ENCODE measurements at regions not wholly inside any gene's neighbourhood (a gene's known extent, or its start where the extent isn't known, plus 50 kb on each side); places are given as distances from the start of the nearest gene placed in this dataset.
"Not testable (repeated sequence)": the region's sequence is repeated elsewhere in the genome, so short reads cannot be mapped to it uniquely, and the experiment has no call there.

DNA sequence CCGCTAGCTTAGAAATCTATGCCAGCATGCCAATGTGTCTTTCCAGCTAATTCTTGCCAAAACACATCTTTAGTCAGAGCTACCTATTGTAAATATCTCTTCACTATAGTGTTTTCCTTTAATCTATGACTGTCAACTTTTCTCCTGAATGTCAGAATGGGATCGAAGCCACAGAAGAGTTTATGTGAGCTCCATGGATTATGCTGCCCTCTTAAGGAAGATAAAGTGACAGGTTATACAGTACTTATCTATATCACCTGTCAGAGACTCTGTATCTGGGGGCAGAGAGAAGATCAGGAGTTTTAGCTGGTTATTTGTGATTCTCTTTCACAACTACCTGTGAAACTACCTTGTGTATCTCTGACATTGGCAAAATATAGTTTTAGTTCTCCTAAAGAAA lies 204.3 kb upstream of the SEL1L start:
- CTCF ChIA-PET, result no interaction called here
- POLR2A ChIA-PET, result no interaction called here

DNA sequence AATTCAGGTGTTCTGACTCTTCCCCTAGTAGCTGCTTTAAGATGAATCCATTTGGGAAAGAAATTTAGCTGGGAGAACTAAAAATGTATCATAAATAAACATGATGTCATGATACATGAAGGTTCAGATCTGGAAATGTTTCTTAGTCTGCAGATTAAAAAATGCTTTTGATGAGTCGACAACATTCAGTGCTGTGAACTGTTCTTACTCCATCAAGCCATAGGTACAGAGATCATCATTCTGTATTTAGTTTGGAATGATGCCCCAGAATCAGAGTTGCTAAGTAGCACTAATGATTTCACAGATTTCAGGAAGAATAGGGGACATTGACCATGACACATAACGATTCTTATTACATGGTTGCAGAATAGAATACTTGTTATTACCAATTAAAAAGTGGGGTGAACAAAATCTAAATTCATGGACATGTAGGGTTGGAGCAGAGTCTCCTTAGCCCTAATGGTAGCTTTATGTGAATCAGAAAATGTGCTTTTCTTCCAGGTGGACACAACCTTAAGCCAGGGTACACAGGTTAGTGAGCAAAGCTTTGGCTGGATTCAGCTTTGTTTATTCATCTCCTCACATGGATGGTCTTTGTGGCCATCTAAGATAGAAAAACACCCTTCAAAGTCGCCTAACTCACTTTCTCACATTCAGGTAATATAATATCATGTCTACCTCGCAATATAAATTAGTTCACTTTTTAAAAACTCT lies 205.4 kb upstream of the SEL1L start:
- CTCF ChIA-PET, result no interaction called here

DNA sequence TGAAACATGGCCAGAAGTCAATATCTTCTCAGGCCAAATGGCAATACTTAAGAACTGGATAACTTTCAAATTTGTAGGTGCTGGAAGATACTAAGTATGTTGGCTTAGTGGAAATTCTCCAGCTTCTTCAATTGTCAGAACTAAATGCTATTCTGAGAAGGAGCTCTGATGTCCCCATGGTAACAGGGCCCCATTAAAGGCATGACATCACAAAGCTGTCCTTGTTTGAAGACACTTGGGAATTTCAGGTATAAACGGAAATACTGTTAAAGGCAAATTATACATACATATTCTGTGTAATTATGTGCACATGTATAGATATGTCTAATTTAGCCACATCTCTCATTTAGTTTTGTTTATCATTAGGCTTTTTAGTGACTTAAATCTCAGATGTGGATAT lies 210.0 kb upstream of the SEL1L start:
- ChIA-PET CTCF (no interaction called here), POLR2A (no interaction called here)

More for the DNA sequence above, 205.4 kb upstream of the SEL1L start:
- POLR2A ChIA-PET, result no interaction called here

DNA sequence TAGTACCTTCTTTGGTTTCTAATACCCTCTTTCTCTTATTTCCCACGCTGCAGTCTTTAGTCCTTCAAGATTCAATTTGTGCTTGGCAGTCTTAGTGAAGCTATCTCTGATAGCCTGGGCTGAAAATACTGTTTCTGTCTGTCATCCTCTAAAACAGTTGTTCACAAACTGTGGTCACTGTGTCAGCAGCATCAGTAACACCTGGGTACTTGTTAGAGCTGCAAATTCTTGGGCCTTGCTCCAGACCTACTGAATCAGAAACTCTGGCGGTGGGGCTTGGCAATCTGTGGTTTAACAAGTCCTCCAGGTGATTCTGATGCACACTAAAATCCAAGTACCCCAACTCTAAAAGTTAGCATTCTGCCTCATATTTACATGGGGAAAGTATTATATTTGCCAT lies 217.5 kb upstream of the SEL1L start:
- POLR2A ChIA-PET, result no interaction called here
- CTCF ChIA-PET, result no interaction called here

DNA sequence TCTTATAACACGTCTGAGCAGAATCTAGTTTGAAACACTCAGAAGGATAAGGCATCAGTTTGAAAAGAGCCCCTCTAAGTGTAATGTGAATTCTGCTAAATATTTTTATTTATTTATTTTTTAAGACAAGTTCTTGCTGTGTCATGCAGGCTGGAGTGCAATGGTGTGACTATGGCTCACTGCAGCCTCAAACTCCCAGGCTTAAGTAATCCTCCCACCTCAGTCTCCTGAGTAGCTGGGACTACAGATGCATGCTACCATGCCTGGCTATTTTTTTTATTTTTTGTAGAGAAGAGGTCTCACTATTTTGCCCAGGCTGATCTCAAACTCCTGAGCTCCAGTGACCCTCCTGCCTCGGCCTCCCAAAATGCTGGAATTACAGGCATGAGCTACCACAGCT lies 225.9 kb upstream of the SEL1L start:
- POLR2A ChIA-PET, result no interaction called here

DNA sequence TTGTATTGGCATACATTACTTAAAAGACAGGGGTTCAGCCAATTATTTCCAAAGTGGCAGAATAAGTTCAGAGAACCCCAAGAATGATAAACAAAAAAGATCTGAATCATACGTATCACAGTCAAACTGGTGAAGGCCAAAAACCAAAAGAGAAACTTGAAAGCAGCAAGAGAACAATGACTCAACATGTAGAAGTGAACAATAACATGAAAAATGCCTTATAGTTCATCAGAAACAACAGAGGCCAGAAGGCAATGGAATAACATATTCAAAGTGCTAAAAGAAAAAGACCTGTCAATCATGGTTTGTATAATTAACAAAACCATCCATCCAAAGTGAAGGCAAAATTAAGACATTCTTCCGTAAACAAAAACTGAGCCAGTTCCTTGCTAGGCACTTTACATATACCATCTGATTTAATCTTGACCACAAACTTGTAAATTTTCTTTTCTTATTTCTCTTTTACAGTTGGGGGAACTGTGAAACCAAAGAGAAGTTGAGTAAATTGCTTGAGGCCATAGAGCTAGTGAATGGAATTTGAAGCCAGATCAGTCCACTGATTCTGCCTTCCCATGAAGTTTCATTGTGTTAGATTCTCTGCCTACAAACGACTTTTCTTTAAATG lies 232.1 kb upstream of the SEL1L start:
- CTCF ChIA-PET, result no interaction called here
- POLR2A ChIA-PET, result no interaction called here

More for the DNA sequence above, 225.9 kb upstream of the SEL1L start:
- CTCF ChIA-PET, result no interaction called here

DNA sequence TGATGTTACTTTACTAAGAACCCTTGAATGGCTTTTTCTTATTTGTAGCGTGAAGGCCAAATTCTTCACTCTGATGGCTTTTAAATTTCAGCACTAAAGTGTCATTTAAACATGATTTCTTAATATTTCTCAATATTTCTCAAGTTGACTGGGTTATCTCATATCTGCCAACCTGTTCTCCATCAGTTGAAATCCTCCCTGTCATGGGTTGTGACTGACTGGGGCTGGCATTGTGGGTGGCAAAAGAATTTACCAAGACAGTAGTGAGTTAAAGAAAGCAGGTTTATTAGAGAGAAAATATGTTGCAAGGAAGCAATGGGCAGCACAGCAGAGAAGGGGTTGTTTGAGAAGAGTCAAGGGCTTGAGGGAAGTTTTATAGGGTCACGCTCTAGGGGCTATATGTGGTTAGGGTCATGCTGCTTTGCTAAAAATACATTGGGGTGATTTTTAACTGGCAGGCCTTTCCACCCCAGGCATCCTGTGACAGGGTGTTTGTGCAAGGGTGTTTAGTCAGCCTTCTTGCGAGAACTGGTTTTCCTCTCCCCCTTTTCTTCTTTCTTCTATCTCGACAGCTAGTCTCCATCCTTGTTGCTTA lies 232.8 kb upstream of the SEL1L start:
- ChIA-PET CTCF (no interaction called here), POLR2A (no interaction called here)

DNA sequence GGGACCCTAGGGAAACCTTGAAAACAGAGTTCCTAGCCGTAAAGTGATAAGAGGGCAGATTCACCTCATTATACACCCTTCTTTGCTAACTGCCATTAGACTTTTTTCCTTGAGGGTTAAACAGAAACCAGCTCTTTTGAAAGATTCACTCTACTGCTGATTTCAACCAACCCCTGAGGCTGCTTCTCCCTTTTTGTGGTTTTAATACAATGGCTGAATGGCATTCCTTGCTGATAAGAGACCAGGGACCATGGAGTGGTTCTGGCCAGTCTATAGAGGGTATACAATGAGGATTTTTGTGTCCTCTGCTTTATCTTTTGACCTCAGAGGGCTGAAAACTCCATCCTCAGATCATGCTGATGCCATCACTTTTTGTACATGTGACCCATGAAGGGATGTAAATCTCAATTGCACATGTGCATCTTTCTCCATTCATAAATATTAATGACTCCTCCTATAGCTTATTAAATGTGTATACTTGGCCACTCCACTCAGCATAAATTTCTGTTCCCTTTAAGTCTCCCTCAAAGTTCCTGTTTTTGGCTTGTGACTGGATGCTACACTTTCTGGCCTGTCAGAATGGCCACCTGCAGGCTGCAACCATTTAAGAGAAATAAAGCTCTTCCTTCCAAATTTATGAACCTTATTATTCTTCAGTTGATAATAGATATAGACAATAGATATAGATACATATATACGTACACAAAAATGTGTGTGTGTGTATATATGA lies 233.8 kb upstream of the SEL1L start:
- POLR2A ChIA-PET, result no interaction called here
- CTCF ChIA-PET, result no interaction called here

DNA sequence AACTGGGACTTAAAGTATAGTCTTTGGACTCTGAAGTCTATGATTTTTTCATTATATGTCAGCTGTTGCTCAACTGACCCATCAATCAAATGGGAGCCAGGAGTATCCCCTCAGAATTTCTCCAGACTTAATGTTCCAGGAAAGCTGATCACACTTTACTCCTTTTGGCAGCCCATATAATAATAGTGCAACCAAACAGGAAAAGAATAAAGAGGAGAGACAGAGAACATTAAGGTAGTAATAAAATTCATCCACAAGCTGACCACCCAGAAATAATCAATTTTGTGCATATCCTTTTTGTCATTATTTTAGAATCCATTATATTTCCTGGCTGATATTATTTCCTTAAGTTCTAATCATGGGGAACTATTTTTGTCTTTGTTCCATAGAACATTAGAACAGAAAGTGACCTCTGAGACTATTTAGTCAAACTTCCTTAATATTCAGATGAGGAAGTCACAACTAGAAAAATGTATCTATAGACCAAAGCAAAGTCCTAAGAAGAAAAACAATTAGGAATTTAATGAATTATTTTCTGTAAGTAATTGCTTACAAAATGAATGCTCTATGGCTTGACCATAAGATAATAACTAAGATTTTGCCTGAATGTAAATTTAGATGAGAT lies 238.1 kb upstream of the SEL1L start:
- CTCF ChIA-PET, result no interaction called here
- POLR2A ChIA-PET, result no interaction called here

DNA sequence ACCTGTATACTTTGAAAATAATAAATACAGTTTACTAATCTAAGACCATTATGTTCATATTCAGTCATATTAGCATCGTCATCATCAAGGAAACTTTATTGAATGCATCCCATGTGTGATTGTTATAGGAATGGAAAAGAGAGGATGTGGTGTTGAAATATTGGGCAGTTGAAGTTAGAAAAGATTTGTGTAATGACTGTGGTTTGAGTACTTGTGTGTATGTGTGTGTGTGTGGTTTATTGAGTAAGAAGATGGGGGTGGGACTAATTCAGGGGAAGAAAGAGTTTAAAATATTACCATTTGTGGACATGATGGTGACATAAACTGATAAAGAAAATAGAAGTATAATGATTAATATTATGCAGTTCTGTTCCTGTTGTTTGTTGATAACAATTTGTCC lies 238.7 kb upstream of the SEL1L start:
- ChIA-PET POLR2A (no interaction called here), CTCF (no interaction called here)

DNA sequence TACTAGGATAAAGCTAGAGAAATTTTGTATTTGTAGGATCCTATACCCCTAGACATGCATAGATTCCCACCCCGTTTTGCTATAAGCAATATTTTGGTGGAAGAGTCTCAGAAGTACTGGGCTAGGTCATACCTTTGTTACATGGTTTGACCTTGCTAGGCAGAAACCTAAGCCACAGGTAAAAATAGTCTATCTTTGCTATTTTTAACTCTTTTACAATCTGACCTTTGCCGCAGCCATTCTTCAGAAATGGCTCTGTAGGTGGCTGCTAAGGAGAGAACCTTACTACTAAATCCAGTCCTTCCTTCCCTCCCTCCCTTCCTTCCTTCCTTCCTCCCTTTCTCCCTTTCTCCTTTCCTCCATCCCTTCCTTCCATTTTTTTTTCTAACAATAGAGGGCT lies 242.9 kb upstream of the SEL1L start:
- CTCF ChIA-PET, result no interaction called here
- POLR2A ChIA-PET, result no interaction called here

DNA sequence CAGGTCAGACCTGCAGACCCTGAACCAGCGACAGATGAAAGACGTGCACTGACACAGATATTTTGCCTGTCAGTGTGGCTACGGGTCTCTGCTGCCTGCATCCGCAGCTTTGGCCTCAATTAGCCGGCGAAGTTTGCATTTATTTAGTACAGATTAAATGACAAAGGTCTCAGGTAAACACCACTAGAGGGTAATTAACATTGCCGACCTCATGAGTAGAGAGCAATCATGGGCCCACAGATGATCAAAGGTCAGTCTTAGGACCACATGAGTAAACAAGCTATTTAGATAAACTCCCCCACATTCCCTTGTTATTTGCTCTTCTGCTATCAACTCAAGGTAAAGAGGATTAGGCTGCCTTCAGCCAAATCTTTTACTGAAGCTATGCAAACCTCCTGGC lies 248.1 kb upstream of the SEL1L start:
- POLR2A ChIA-PET, CTCF ChIA-PET: not testable (repeated sequence)

DNA sequence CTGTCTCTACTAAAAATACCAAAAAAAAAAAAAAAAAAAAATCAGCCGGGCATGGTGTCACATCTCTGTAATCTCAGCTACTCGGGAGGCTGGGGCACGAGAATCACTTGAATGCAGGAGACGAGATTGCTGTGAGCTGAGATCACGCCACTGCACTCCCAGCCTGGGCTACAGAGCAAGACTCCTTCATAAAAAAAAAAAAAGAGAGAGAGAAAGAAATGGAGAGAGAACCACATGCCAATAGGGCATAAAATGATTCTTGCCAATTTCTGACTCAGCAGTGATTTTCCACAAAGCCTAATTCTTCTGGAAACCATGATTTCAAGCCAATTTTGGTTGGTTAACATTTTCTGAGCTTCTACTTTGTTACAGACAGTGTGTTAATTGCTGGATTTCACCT lies 250.4 kb upstream of the SEL1L start:
- POLR2A ChIA-PET, result no interaction called here
- CTCF ChIA-PET, result interaction anchor here (0.7 kb wide), 1 partner anchor 12 kb away, joined by 3 read pairs; no protein-coding TSS in a partner anchor

DNA sequence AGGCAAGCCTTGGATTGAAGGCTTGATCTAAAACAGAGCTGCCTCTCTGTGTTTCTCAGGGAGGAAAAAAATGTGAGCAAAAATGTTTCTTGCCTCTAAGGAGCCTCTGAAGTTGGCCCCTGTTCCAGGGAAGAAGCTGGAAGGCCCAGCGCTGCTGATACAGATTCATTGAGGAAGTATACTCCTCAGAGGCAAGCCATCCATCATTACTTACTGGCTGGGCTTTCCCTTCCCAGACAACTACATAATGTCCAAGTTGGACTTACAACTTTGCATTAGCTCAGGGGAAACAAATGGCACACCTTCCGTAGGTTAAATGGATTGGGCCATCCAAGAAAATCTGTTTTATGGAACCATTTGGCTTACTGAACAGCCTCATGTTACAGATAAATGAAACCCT lies 263.7 kb upstream of the SEL1L start:
- POLR2A ChIA-PET, result no interaction called here
- CTCF ChIA-PET, result no interaction called here

DNA sequence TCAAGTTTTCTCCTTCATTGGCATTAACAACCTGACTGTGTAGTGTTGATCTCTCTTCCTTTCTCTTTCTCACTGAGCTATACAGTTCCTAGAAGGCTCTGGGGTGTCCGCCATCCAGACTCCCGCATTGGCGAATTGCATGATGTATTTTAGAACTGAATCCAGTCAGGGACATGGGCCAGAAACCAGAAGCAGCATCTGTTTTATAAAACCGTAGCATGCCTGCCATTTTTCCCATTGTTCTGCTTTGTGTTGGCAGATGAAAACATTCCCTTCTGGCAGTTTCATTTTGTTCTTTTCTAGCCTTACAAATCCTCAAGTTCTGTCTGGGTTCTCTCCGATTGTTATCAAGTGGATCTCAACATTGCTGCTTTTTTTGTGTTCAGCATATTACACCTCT lies 268.3 kb upstream of the SEL1L start:
- POLR2A ChIA-PET, result no interaction called here

DNA sequence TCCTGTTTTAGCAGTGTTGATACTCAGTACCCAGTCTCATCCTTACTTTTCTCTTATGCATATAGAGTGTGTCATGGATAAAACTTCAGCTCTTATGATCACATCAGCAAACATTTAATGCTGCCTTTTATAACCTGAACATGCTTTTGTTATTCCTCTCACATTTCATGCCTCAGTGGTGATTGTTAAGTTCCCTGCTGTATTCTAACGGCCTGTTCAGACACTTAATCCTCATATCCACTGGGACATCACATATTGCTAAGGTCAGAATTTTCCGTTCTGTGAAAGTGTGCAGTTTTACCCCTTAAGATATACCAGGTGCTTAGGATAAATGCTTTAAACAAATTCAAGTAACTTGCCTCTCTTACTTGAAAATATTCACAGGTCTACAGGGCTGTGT lies 268.7 kb upstream of the SEL1L start:
- ChIA-PET CTCF (no interaction called here), POLR2A (no interaction called here)

More for the DNA sequence above, 268.3 kb upstream of the SEL1L start:
- CTCF ChIA-PET, result no interaction called here

DNA sequence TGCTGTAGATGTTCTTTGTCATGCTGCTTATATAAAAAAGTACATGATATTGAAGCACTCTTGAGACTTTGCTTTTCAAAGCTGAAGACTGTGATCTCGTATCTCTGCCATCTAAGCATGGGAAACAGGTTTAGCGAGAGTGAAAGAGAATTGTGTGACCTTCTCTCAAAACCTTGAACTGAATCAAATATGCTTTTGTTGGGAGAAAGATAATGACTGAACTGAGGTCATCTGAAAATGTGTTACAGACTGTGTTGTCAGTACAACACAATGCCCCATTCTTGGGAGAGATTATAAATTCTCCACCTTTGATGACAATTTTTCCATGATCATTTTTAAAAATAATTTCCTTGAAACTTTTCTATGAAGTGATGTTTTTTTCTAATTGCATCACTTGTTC lies 272.1 kb upstream of the SEL1L start:
- POLR2A ChIA-PET, result no interaction called here
- CTCF ChIA-PET, result no interaction called here

DNA sequence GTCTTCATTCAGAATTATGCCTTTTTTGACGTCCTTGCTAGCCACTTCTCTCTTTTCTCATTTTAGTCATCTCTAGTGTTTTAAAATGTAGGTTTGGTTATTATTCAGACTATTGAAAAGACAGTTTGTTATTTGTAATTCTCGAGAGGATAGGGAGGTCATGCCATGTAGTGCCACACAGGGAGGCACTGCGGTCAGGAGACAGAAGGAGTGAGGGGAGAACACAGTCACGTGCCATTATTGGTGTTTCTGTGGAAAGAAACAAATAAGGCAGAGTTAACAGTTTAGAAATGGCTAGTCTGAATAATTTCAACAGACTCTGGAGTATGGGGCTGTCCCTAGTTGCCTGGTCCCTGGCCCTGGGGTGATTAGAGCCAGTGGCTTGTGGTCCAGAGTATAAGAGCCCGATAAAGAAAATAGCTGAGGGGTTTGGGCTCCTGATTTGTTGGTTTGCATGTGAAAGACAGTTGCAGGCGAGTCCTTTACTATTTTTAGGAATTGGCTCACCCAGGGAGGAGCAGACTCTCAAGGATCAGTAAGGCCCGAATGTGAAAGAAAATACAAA lies 278.1 kb upstream of the SEL1L start:
- CTCF ChIA-PET, result no interaction called here
- POLR2A ChIA-PET, result no interaction called here

DNA sequence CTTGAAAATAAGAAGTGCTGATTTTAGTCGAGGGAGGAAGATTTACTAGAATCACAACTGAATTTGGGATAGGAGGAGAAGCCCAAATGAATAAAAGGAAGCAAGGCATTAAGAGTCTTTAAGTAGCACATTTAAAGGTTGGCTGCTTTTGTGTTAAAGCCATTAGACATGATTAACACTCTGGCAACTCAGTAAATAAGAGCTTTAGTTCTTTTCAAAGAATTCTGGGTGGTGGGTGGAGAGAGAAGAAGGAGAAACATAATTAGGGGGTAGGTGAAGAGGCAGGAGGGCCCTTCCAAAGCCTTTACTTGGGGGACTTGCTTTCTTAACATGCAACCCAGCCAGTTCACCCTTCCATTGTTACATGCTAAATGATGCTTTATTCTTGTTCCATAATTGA lies 284.6 kb upstream of the SEL1L start:
- CTCF ChIA-PET, result no interaction called here
- POLR2A ChIA-PET, result no interaction called here

DNA sequence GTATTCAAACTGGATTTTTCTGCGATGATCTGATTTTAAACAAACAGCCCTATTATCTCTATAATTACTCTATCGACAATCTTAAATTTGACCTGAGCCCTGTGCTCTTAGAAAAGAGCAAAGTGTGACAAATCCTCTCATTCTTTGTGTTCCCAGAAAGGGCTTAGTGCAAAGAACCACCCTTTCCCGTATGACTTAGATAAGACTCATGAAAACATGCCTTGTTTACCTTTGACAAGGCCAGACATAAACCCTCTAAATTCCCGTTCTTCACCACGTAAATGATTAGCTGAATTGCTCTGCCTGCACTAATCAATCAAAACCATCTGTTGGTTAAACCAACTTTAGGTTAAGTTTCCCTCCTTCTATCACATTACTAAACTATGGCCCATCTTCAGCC lies 285.7 kb upstream of the SEL1L start:
- ChIA-PET CTCF (no interaction called here), POLR2A (no interaction called here)

DNA sequence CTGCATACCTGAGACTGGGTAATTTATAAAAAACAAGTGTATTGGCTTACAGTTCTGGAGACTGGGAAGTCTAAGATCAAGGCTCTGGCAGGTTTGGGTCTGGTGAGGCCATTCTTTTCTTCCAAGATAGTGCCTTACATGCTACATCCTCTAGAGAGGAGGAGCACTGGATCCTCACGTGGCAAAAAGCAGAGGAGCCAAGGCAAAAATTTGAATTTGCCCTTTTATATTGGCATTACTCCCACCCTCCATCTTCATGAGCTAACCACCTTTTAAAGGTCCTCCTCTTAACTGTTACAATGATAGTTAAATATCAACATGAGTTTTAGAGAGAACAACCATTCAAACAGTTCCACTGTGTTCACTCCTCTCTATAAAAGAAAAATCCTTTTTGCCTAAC lies 286.3 kb upstream of the SEL1L start:
- CTCF ChIA-PET, result no interaction called here
- POLR2A ChIA-PET, result no interaction called here
